22Rv1 (cell line): ENCODE measurements at regions not wholly inside any gene's neighbourhood (a gene's known extent, or its start where the extent isn't known, plus 50 kb on each side); places are given as distances from the start of the nearest gene placed in this dataset.

Experiments used
- ZFX ChIP-seq: fragments of 450-650 bp; IDR thresholded peaks from 2 replicates; pipeline ENCODE4 v1.6.1; 2017; ENCODE audit warnings: antibody characterized with exemption, borderline replicate concordance
- TF ChIP-seq, protein P1 (sequence below): fragments of 450-650 bp; IDR thresholded peaks from 2 replicates; pipeline ENCODE4 v1.5.1; 2017; ENCODE audit warnings: mild to moderate bottlenecking

DNA sequence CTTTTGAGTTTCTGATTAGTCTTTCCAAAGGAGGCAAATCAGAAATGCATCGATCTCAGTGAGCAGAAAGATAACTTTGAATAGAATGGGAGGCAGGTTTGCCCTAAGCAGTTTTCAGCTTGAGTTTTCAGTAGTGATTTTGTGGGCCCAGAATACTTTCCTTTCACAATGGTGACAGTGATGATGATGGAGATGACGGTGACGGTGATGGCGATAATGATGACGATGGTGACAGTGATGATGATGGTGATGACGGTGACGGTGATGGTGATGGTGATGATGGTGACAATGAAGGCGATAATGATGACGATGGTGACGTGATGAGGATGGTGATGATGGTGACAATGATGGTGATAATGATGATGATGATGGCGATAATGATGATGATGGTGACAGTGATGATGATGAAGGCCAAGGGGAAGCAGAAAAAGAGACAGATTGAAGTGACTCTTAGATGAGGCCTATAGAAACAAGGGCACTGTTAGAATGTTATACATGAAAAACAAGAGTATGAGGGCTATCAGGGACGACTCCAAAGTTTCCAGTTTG is 153.4 kb upstream of the B3GAT1 start:
- TF ChIP-seq, protein P1, sequence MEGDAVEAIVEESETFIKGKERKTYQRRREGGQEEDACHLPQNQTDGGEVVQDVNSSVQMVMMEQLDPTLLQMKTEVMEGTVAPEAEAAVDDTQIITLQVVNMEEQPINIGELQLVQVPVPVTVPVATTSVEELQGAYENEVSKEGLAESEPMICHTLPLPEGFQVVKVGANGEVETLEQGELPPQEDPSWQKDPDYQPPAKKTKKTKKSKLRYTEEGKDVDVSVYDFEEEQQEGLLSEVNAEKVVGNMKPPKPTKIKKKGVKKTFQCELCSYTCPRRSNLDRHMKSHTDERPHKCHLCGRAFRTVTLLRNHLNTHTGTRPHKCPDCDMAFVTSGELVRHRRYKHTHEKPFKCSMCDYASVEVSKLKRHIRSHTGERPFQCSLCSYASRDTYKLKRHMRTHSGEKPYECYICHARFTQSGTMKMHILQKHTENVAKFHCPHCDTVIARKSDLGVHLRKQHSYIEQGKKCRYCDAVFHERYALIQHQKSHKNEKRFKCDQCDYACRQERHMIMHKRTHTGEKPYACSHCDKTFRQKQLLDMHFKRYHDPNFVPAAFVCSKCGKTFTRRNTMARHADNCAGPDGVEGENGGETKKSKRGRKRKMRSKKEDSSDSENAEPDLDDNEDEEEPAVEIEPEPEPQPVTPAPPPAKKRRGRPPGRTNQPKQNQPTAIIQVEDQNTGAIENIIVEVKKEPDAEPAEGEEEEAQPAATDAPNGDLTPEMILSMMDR, result no peak
- TF ChIP-seq ZFX, result no peak
